H1 (cell line): ENCODE measurements at regions not wholly inside any gene's neighbourhood (a gene's known extent, or its start where the extent isn't known, plus 50 kb on each side); places are given as distances from the start of the nearest gene placed in this dataset.

Experiments used
- CTCF ChIA-PET: fragments of 300-600 bp; sonication (Branson Sonifier 250); formaldehyde crosslinking; loops from one replicate; lab custom pipeline; 2021; ENCODE audit not compliant: partially characterized antibody; lab: Charles Lee
- POLR2A ChIA-PET: fragments of 300-600 bp; sonication (Branson Sonifier 250); formaldehyde crosslinking; loops from one replicate; lab custom pipeline; 2021; ENCODE audit warnings: inconsistent platforms; ENCODE audit not compliant: partially characterized antibody; lab: Charles Lee
- DNase-seq, 2 experiments: peaks; one replicate each; pipeline versions ENCODE4 v3.0.0 to v3.0.0-alpha.2; 2010 to 2022; ENCODE audit warnings: low spot score in 2 of 2, low read depth in 1 of 2, mixed read lengths in 1 of 2
- FAIRE-seq: peaks from 2 replicates; lab custom pipeline; 2011; peaks lifted over from hg19 to GRCh38; lab: Jason Lieb, UNC
- H2AFZ ChIP-seq: 2 replicates; pipeline ENCODE4 v1.8.1; 2012; ENCODE audit warnings: low read length, inconsistent platforms
- H2AK5ac ChIP-seq: 2 replicates; pipeline ENCODE4 v1.6.1; 2013; ENCODE audit warnings: low read depth, low read length
- H2BK120ac ChIP-seq: replicated peaks from 2 replicates; pipeline ENCODE3; 2013; ENCODE audit warnings: low read depth, low read length, inconsistent platforms
- H2BK12ac ChIP-seq: 2 replicates; pipeline ENCODE4 v1.6.1; 2013; ENCODE audit warnings: low read depth, low read length
- H2BK15ac ChIP-seq: 2 replicates; pipeline ENCODE4 v1.6.1; 2013; ENCODE audit warnings: low read length
- H2BK20ac ChIP-seq: 2 replicates; pipeline ENCODE4 v1.6.1; 2013; ENCODE audit warnings: low read length
- H2BK5ac ChIP-seq: 2 replicates; pipeline ENCODE4 v1.6.1; 2013; ENCODE audit warnings: low read depth, low read length
- H3K14ac ChIP-seq: 2 replicates; pipeline ENCODE4 v1.6.1; 2013; ENCODE audit warnings: inconsistent platforms; ENCODE audit not compliant: insufficient read length
- H3K18ac ChIP-seq: 2 replicates; pipeline ENCODE4 v1.6.1; 2013; ENCODE audit warnings: low read length; ENCODE audit errors: extremely low read depth
- H3K23ac ChIP-seq: 2 replicates; pipeline ENCODE4 v1.6.1; 2013; ENCODE audit warnings: inconsistent platforms; ENCODE audit not compliant: insufficient read length
- H3K23me2 ChIP-seq: 2 replicates; pipeline ENCODE4 v1.6.1; 2013; ENCODE audit warnings: low read depth, low read length
- H3K27ac ChIP-seq: 2 replicates; pipeline ENCODE4 v1.6.1; 2011; ENCODE audit warnings: low read depth, low read length, inconsistent platforms
- H3K27me3 ChIP-seq, 4 experiments: replicated peaks in 1 of 4; 1 replicate in 1 of 4; 2 replicates in 3 of 4; pipeline versions ENCODE4 v1.6.1 to v1.8.1; 2011 to 2013; ENCODE audit warnings: low read length in 3 of 4, mild to moderate bottlenecking in 3 of 4, inconsistent platforms in 2 of 4, mixed read lengths in 2 of 4, moderate library complexity in 1 of 4; ENCODE audit not compliant: control insufficient read depth in 3 of 4, insufficient read depth in 3 of 4; ENCODE audit errors: extremely low read depth in 1 of 4
- H3K36me3 ChIP-seq, 4 experiments: 2 replicates each; pipeline versions ENCODE4 v1.6.1 to v1.8.1; 2011 to 2013; ENCODE audit warnings: mild to moderate bottlenecking in 4 of 4, low read length in 3 of 4, moderate library complexity in 2 of 4, control low read depth in 1 of 4, inconsistent platforms in 1 of 4; ENCODE audit not compliant: insufficient read depth in 4 of 4, control insufficient read depth in 2 of 4
- H3K4ac ChIP-seq: replicated peaks from 2 replicates; pipeline ENCODE3; 2013; ENCODE audit warnings: low read length, low read depth, mixed read lengths, inconsistent platforms; ENCODE audit not compliant: insufficient read length
- H3K4me1 ChIP-seq, 4 experiments: replicated peaks in 1 of 4; 1 replicate in 1 of 4; 2 replicates in 3 of 4; pipeline versions ENCODE4 v1.6.1 to v1.8.1; 2011 to 2013; ENCODE audit warnings: low read length in 3 of 4, inconsistent platforms in 2 of 4, mixed read lengths in 1 of 4; ENCODE audit not compliant: insufficient read depth in 4 of 4, control insufficient read depth in 3 of 4
- H3K4me2 ChIP-seq, 2 experiments: 2 replicates each; pipeline versions ENCODE4 v1.6.1 to v1.8.1; 2011 to 2013; ENCODE audit warnings: low read depth in 2 of 2, low read length in 2 of 2, control low read depth in 1 of 2, inconsistent platforms in 1 of 2, mild to moderate bottlenecking in 1 of 2; ENCODE audit not compliant: insufficient read depth in 1 of 2
- H3K4me3 ChIP-seq, 4 experiments: fragments of 200-600, 300-600 bp in 1 of 4; sonication (generic), shearing (Covaris generic), sonication (Bioruptor Twin) in 1 of 4; 2 replicates each; pipeline versions ENCODE4 v1.5.1 to v1.8.1; 2011 to 2016; ENCODE audit warnings: low read length in 4 of 4, low read depth in 3 of 4, control low read depth in 2 of 4, inconsistent platforms in 2 of 4, mild to moderate bottlenecking in 2 of 4, mixed read lengths in 1 of 4, moderate library complexity in 1 of 4; ENCODE audit not compliant: insufficient read depth in 2 of 4; ENCODE audit errors: extremely low read depth in 1 of 4
- H3K56ac ChIP-seq: replicated peaks from 2 replicates; pipeline ENCODE3; 2013; ENCODE audit warnings: low read depth, mild to moderate bottlenecking, mixed read lengths, low read length, inconsistent platforms; ENCODE audit not compliant: insufficient read length
- H3K79me1 ChIP-seq: 2 replicates; pipeline ENCODE4 v1.6.1; 2013; ENCODE audit warnings: low read depth, low read length, control low read depth
- H3K79me2 ChIP-seq, 2 experiments: 2 replicates each; pipeline versions ENCODE4 v1.6.1 to v1.8.1; 2012 to 2013; ENCODE audit warnings: low read length in 2 of 2, mild to moderate bottlenecking in 2 of 2, inconsistent platforms in 1 of 2; ENCODE audit not compliant: insufficient read depth in 2 of 2, control insufficient read depth in 1 of 2
- H3K9ac ChIP-seq, 4 experiments: replicated peaks in 1 of 4; 1 replicate in 1 of 4; 2 replicates in 3 of 4; pipeline versions ENCODE4 v1.6.1 to v1.8.1; 2011 to 2013; ENCODE audit warnings: low read depth in 3 of 4, low read length in 3 of 4, control low read depth in 2 of 4, mild to moderate bottlenecking in 2 of 4, moderate library complexity in 2 of 4, inconsistent platforms in 1 of 4; ENCODE audit errors: extremely low read depth in 1 of 4
- H3K9me3 ChIP-seq, 2 experiments: 2 replicates each; pipeline versions ENCODE4 v1.6.1 to v1.8.1; 2012 to 2013; ENCODE audit warnings: mild to moderate bottlenecking in 2 of 2, moderate library complexity in 2 of 2, control low read depth in 1 of 2, inconsistent platforms in 1 of 2, low read depth in 1 of 2, low read length in 1 of 2, mixed read lengths in 1 of 2; ENCODE audit not compliant: insufficient read depth in 2 of 2
- H4K20me1 ChIP-seq, 2 experiments: replicated peaks in 1 of 2; 2 replicates each; pipeline versions ENCODE3 to v1.8.1; 2011 to 2013; ENCODE audit warnings: inconsistent platforms in 2 of 2, low read length in 2 of 2, mild to moderate bottlenecking in 1 of 2; ENCODE audit not compliant: insufficient read depth in 2 of 2, control insufficient read depth in 1 of 2
- H4K5ac ChIP-seq: 2 replicates; pipeline ENCODE4 v1.6.1; 2013; ENCODE audit warnings: low read length, low read depth, mixed read lengths, inconsistent platforms; ENCODE audit not compliant: insufficient read length
- H4K8ac ChIP-seq: 2 replicates; pipeline ENCODE4 v1.8.0; 2013; ENCODE audit warnings: mild to moderate bottlenecking, moderate library complexity, low read length, inconsistent platforms; ENCODE audit not compliant: insufficient read depth; ENCODE audit errors: extremely low read depth
- H4K91ac ChIP-seq: replicated peaks from 2 replicates; pipeline ENCODE3; 2013; ENCODE audit warnings: low read length, mixed read lengths, inconsistent platforms; ENCODE audit not compliant: insufficient read length
- EGR1 ChIP-seq: IDR thresholded peaks from 2 replicates; pipeline ENCODE4 v1.6.1; 2011; ENCODE audit warnings: low read depth, low read length, borderline replicate concordance
- KDM4A ChIP-seq: IDR thresholded peaks from one replicate; pipeline ENCODE4 v1.7.1; 2012; ENCODE audit warnings: low read depth, mild to moderate bottlenecking, moderate library complexity, low read length, inconsistent platforms; ENCODE audit not compliant: severe bottlenecking
- MAFK ChIP-seq: IDR thresholded peaks from 2 replicates; pipeline ENCODE4 v1.6.1; 2012; ENCODE audit warnings: low read depth, mild to moderate bottlenecking, improper control_type of control experiment, low read length
- POU5F1 ChIP-seq: IDR thresholded peaks from 2 replicates; pipeline ENCODE4 v1.6.1; 2011; ENCODE audit warnings: low read depth, mild to moderate bottlenecking, low read length, moderate library complexity
- RBBP5 ChIP-seq: IDR thresholded peaks from 2 replicates; pipeline ENCODE4 v1.7.1; 2012; ENCODE audit warnings: low read depth, mild to moderate bottlenecking, inconsistent platforms, low read length, moderate library complexity, borderline replicate concordance
- SP1 ChIP-seq: IDR thresholded peaks from 2 replicates; pipeline ENCODE4 v1.6.1; 2011; ENCODE audit warnings: low read depth, low read length
- TAF7 ChIP-seq: optimal IDR thresholded peaks from 2 replicates; pipeline ENCODE3; 2011; ENCODE audit warnings: low read depth, mild to moderate bottlenecking, inconsistent platforms, low read length, moderate library complexity, borderline replicate concordance
- WGBS, 2 experiments: shearing (Covaris generic) in 1 of 2; methylation state at CpG; one replicate each; pipeline versions ENCODE4 v1.1.6 to v1.1.7; 2013 to 2015; ENCODE audit warnings: low lambda C conversion rate in 2 of 2, mixed read lengths in 2 of 2, inconsistent platforms in 1 of 2, low coverage in 1 of 2, missing lambda C conversion rate in 1 of 2; ENCODE audit not compliant: insufficient replicate concordance in 2 of 2, insufficient coverage in 1 of 2, insufficient read length in 1 of 2; ENCODE audit errors: extremely low coverage in 1 of 2, missing lambda C conversion rate in 1 of 2; 5-methylcytosine and 5-hydroxymethylcytosine counted together

DNA sequence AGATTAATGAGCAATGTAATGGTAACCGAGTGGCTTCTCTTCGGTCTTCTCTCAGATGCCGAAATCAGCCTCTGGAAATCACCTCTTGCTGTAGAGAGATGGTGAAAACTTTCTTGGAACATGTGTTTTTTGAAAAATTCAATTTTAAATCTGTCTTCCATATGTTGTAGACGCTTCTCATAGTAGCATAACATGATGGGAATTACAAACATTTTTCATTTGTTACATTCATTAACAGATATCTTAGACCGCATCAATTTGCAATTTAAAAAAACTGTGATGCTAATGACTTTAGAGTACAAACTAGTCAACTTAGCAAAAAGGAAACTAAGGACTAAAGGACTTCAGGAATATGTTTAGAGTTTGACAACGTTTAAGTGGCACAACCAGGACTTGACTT lies 275.2 kb downstream of the ASXL3 start:
- H4K20me1 ChIP-seq: no peaks in the 10 kb centered on the region
- H3K4me3 ChIP-seq: no peak overlapping the region
- H3K4me1 ChIP-seq: no peaks in the 10 kb centered on the region
- H4K91ac ChIP-seq: no peak overlapping the region
- H2BK15ac ChIP-seq: no peak overlapping the region
- no peaks in the 10 kb centered on the region for H3K36me3 ChIP-seq
- H3K9ac ChIP-seq: no peak overlapping the region
- H2BK12ac ChIP-seq: no peak overlapping the region
- H3K4ac ChIP-seq: no peak overlapping the region
- H3K23ac ChIP-seq: no peak overlapping the region
- DNase-seq (no peak), FAIRE-seq (no peak)
- H2BK20ac ChIP-seq: no peak overlapping the region
- ChIA-PET POLR2A (no interaction called here), CTCF (interaction anchor here (0.8 kb wide), 1 partner anchor 15 kb away, joined by 3 read pairs; no protein-coding TSS in a partner anchor)
- H4K5ac ChIP-seq: no peak overlapping the region
- H2AFZ ChIP-seq: no peak overlapping the region
- no peak for TF ChIP-seq POU5F1
- TF ChIP-seq TAF7: no peak
- no peak for TF ChIP-seq EGR1
- TF ChIP-seq KDM4A: no peak
- TF ChIP-seq SP1: no peak
- TF ChIP-seq RBBP5: no peak
- TF ChIP-seq MAFK: no peak
- H3K27ac ChIP-seq: no peak overlapping the region
- H3K14ac ChIP-seq: no peak overlapping the region
- no peaks in the 10 kb centered on the region for H3K79me1 ChIP-seq
- H3K79me2 ChIP-seq: no peaks in the 10 kb centered on the region
- no peak overlapping the region for H4K8ac ChIP-seq
- H2BK5ac ChIP-seq: no peak overlapping the region
- H3K56ac ChIP-seq: no peak overlapping the region
- H3K9me3 ChIP-seq: no peaks in the 10 kb centered on the region
- 88% methylated on average over 6 of the region's 6 CpGs; no CpG with 5 or more reads in 1 of the 2 experiments for WGBS, 2 experiments
- H3K23me2 ChIP-seq: no peaks in the 10 kb centered on the region
- no peaks in the 10 kb centered on the region for H3K27me3 ChIP-seq
- H2AK5ac ChIP-seq: no peak overlapping the region
- H3K4me2 ChIP-seq: no peak overlapping the region
- no peak overlapping the region for H2BK120ac ChIP-seq
- H3K18ac ChIP-seq: no peak overlapping the region
